GM23338 (cell line): ENCODE measurements at regions not wholly inside any gene's neighbourhood (a gene's known extent, or its start where the extent isn't known, plus 50 kb on each side); places are given as distances from the start of the nearest gene placed in this dataset.
"Not testable (repeated sequence)": the region's sequence is repeated elsewhere in the genome, so short reads cannot be mapped to it uniquely, and the experiment has no call there.

ENCODE experiments used
- CREB1 ChIP-seq: fragments of 250-450 bp; sonication (Bioruptor Pico); IDR thresholded peaks from 2 replicates; pipeline ENCODE4 v1.5.0; 2020; ENCODE audit warnings: low read depth, mild to moderate bottlenecking, moderate library complexity
- EZH2 ChIP-seq: fragments of 200-600 bp; sonication (generic); IDR thresholded peaks from one replicate; pipeline ENCODE4 v1.8.0; 2017; ENCODE audit warnings: antibody characterized with exemption, mild to moderate bottlenecking, low read depth; ENCODE audit not compliant: unreplicated experiment
- EZH2phosphoT487 ChIP-seq: fragments of 200-600 bp; sonication (generic); IDR thresholded peaks from one replicate; pipeline ENCODE4 v1.8.1; 2018; ENCODE audit warnings: antibody characterized with exemption; ENCODE audit not compliant: unreplicated experiment
- POLR2AphosphoS5 ChIP-seq: IDR thresholded peaks from 2 replicates; pipeline ENCODE4 v1.6.1; 2016; ENCODE audit warnings: antibody characterized with exemption, low read depth
- STAT1 ChIP-seq: IDR thresholded peaks from one replicate; pipeline ENCODE4 v1.6.1; 2016; ENCODE audit warnings: antibody characterized with exemption; ENCODE audit not compliant: unreplicated experiment
- ZNF114 ChIP-seq: fragments of 250-450 bp; sonication (Bioruptor Pico); IDR thresholded peaks from 2 replicates; pipeline ENCODE4 v1.5.0; 2020; ENCODE audit warnings: mild to moderate bottlenecking, moderate library complexity
- ZNF331 ChIP-seq: fragments of 250-450 bp; sonication (Bioruptor Pico); IDR thresholded peaks from 2 replicates; pipeline ENCODE4 v1.5.0; 2020; ENCODE audit warnings: low read depth, mild to moderate bottlenecking, moderate library complexity
- TF ChIP-seq, protein P1 (sequence below), 2 experiments: fragments of 200-600 bp in 1 of 2; sonication (generic) in 1 of 2; conservative IDR thresholded peaks; 2 replicates each; pipeline versions ENCODE4 v1.5.1 to v1.6.1; 2016 to 2017; ENCODE audit warnings: antibody characterized with exemption in 2 of 2, low read depth in 2 of 2, mild to moderate bottlenecking in 2 of 2, moderate library complexity in 1 of 2
- TF ChIP-seq, protein P2 (sequence below): IDR thresholded peaks from one replicate; pipeline ENCODE4 v1.6.1; 2018; ENCODE audit warnings: antibody characterized with exemption; ENCODE audit not compliant: unreplicated experiment
- TF ChIP-seq, protein P3 (sequence below): IDR thresholded peaks from 2 replicates; pipeline ENCODE4 v1.6.1; 2016; ENCODE audit warnings: antibody characterized with exemption

DNA sequence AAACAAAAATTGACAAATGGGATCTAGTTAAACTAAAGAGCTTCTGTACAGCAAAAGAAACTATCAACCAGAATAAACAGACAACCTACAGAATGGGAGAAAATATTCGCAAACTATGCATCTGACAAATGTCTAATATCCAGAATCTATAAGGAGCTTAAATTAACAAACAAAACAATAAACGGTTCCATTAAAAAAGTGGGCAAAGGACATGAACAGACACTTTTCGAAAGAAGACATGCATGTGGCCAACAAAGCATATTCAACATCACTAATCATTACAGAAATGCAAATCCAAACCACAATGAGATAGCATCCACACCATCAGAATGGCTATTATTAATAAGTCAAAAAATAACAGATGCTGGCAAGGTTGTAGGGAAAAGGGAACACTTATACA is 50.5 kb upstream of the MED13L start:
- TF ChIP-seq, protein P1, sequence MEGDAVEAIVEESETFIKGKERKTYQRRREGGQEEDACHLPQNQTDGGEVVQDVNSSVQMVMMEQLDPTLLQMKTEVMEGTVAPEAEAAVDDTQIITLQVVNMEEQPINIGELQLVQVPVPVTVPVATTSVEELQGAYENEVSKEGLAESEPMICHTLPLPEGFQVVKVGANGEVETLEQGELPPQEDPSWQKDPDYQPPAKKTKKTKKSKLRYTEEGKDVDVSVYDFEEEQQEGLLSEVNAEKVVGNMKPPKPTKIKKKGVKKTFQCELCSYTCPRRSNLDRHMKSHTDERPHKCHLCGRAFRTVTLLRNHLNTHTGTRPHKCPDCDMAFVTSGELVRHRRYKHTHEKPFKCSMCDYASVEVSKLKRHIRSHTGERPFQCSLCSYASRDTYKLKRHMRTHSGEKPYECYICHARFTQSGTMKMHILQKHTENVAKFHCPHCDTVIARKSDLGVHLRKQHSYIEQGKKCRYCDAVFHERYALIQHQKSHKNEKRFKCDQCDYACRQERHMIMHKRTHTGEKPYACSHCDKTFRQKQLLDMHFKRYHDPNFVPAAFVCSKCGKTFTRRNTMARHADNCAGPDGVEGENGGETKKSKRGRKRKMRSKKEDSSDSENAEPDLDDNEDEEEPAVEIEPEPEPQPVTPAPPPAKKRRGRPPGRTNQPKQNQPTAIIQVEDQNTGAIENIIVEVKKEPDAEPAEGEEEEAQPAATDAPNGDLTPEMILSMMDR (conservative IDR thresholded peaks at IDR 0.05; ENCODE audit: low read depth in 2 of 2), result not testable (repeated sequence)
- not testable (repeated sequence) for TF ChIP-seq EZH2; POLR2AphosphoS5; EZH2phosphoT487; ZNF331 (CRISPR knock-in tag); ZNF114 (CRISPR knock-in tag); STAT1; CREB1 (CRISPR knock-in tag)
- TF ChIP-seq, protein P2, sequence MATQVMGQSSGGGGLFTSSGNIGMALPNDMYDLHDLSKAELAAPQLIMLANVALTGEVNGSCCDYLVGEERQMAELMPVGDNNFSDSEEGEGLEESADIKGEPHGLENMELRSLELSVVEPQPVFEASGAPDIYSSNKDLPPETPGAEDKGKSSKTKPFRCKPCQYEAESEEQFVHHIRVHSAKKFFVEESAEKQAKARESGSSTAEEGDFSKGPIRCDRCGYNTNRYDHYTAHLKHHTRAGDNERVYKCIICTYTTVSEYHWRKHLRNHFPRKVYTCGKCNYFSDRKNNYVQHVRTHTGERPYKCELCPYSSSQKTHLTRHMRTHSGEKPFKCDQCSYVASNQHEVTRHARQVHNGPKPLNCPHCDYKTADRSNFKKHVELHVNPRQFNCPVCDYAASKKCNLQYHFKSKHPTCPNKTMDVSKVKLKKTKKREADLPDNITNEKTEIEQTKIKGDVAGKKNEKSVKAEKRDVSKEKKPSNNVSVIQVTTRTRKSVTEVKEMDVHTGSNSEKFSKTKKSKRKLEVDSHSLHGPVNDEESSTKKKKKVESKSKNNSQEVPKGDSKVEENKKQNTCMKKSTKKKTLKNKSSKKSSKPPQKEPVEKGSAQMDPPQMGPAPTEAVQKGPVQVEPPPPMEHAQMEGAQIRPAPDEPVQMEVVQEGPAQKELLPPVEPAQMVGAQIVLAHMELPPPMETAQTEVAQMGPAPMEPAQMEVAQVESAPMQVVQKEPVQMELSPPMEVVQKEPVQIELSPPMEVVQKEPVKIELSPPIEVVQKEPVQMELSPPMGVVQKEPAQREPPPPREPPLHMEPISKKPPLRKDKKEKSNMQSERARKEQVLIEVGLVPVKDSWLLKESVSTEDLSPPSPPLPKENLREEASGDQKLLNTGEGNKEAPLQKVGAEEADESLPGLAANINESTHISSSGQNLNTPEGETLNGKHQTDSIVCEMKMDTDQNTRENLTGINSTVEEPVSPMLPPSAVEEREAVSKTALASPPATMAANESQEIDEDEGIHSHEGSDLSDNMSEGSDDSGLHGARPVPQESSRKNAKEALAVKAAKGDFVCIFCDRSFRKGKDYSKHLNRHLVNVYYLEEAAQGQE, result not testable (repeated sequence)
- TF ChIP-seq, protein P3, sequence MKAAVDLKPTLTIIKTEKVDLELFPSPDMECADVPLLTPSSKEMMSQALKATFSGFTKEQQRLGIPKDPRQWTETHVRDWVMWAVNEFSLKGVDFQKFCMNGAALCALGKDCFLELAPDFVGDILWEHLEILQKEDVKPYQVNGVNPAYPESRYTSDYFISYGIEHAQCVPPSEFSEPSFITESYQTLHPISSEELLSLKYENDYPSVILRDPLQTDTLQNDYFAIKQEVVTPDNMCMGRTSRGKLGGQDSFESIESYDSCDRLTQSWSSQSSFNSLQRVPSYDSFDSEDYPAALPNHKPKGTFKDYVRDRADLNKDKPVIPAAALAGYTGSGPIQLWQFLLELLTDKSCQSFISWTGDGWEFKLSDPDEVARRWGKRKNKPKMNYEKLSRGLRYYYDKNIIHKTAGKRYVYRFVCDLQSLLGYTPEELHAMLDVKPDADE, result not testable (repeated sequence)
